ENCODE measurements at regions not wholly inside any gene's neighbourhood (a gene's known extent, or its start where the extent isn't known, plus 50 kb on each side); places are given as distances from the start of the nearest gene placed in this dataset.
A peak's percentile ranks its signal among the peaks of the same experiment; 100 is the strongest.

GRCh38 chr18:68623342-68623741 lies 91.6 kb downstream of the TMX3 start:
- peak; percentile 35 for DNase-seq

- DNase-seq: no peak
These were observed 103.6 kb downstream of the TMX3 start for GRCh38 chr18:68611311-68611710.

- no peak for DNase-seq
These were observed 105.9 kb downstream of the TMX3 start for GRCh38 chr18:68608851-68609490.

DNA sequence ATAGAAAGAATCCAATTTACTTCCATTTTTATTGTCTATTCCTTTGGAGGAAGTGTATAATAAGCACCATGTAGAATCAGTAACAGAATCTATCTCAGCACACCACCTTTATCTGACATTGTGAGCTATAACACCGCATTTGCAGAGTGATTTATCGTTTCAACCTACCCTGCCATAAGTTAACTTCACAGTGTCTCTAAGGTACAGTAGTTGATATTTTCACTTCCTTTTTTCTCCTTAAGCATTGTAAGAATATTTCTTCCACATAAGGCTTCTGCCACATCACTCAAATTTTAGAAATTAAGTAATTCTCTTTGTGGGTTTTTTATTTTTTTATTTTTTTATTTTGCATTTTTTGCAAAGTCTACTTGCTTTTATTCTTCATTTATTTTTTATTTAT lies 107.1 kb downstream of the TMX3 start:
- no peak for DNase-seq

- no peak for DNase-seq
These were observed 110.7 kb downstream of the TMX3 start for GRCh38 chr18:68604256-68604655.

DNA sequence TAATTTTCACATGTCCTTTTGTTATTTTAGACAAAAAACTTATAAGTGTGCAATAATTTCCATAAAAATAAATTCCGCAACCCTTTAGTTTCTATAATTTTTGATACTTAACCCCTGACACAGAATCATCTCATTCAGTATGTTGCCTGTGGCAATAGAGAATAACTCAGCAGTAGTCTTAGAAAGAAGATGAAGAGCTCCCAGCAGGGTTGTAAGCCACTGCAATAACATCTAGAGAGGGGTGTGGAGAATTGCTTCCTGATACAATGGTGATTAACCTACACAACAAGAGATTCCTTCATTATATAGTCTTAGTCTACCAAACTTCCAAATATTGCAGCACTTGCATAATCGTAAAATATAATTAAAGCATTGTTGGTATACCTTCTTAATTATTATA lies 118.9 kb downstream of the TMX3 start:
- no peak for DNase-seq

GRCh38 chr18:68588169-68588568 lies 126.7 kb downstream of the TMX3 start:
- DNase-seq: no peak

- no peak for DNase-seq
These were observed 131.2 kb downstream of the TMX3 start for GRCh38 chr18:68583685-68584084.

DNA sequence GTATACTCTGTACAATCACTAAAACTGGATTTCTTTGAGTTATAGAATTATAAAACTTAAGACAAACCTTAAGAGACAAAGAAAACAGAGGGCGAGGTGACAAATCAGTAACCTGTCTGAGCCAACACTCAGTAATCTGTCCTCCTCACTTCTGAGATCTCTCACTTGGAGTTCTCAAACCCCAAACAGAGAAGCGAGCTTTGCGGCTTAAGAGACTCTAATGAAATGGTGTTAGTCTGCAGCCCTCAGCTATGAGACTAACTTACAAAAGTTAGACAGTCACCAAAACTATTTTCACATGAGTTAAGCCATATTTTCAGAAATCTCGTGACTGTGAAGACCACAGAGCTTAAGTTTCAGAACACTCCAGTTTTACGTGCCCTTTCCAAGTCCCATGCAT lies 140.6 kb downstream of the TMX3 start:
- no peak for DNase-seq

DNA sequence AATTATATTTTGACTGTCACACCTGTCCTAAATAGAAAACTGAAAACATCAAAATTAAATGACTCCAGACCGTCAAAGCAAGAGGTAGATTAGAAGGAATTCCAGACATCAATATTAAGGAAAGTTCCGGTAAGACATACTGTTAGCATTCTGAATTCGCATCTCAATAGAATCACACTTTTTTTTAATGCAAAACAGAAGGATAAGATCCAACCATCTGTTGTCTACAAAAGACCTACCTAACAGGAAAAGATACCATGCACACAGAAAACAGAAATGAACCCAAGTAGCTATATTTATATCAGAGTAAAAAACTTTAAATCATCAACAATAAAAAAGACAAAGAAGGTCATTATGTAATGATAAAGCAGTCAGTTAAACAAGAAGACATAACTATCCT lies 145.0 kb downstream of the TMX3 start:
- DNase-seq: no peak

- no peak for DNase-seq
These were observed 146.3 kb downstream of the TMX3 start for GRCh38 chr18:68568364-68569155.

DNA sequence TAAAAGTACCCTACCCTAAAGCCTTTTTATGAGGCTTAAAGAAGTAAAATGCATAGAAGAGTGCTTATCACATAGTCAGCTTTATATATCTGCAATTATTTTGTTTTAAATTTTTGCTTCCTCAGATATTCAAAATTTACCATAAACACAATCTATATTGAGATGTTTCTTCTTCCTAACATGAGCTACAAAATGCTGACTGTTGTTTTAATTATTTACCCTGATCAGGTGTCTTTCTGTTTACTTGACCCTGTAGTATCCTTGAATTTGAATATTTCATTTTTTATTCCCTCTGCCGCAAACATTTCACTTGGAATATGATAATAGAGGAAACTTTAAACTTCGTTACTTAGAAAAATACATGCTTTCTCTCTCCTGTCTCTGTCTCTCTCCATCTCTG lies 147.9 kb downstream of the TMX3 start:
- no peak for DNase-seq

- no peak for DNase-seq
These were observed 149.9 kb downstream of the TMX3 start for GRCh38 chr18:68564961-68565360.

DNA sequence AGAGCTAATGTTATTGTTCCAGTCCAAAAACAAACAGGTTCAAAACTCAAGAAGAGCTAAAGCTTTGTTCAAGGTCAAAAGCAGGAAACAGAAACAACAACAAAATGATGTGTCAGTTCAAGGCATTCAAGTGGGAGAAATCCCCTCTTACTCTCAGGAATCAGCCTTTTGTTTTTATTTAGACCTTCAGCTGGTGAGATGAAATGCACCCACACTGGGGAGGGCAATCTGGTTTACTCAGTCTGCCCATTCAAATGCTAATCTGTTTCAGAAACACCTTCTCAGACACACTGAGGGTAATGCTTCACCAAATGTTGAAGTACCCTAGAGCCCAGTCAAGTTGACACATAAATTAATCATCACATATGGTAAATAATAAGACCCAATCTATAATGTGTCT lies 150.6 kb downstream of the TMX3 start:
- DNase-seq: no peak

DNA sequence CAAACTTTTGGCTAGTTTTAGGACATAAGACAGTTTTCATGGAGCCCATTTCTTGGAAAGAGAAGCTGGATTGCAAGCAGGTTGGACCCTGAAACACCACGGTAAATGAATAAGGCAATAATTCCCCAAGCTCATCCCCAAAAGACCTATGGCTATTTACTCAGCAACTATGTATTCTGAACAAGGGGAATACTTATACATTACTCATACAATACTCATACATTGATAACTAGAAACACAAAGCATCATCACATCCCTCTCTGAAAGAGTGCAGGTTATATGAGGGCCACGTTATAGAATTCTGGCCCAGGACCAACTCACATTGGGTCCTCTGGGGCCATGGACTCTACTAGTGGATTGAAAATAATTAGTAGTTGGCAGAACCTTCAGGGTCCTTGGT lies 154.8 kb downstream of the TMX3 start:
- DNase-seq: no peak

DNA sequence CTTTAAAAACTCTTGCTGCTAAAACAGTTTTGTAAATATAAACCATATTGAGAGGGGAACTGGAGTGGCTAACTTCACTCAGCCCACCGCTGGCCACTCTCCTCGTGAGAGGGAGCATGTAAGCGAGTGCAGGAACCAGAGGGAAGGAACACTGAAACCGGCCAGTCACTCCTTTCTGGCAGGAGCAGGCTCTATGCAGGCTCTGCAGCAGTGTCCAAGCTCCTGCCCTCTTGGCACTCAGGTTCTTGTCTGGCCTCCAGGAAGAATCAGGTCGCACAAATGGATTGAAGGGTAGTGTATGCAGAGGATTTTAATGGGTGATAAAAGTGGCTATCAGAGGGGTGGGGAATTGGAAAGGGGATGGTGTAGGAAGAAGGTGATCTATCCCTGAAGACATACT lies 157.7 kb downstream of the TMX3 start:
- DNase-seq: no peak

DNA sequence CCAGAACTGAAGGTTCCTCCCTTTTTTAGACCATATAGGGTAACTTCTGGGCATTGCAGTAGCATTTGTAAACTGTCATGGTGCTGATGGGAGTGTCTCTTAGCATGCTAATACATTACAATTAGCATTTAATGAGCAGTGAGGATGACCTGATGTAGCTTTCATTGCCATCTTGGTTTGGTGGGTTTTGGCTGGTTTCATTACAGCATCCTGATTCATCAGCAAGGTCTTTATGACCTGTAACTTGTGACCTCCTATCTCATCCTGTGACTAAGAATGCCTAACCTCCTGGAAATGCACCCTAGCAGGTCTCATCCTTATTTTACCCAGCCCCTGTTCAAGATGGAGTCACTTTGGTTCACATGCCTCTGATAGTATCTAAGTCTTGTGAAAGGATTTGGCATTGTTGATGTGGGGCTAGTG lies 159.0 kb downstream of the TMX3 start:
- peak; percentile 2 for DNase-seq

- no peak for DNase-seq
These were observed 165.7 kb downstream of the TMX3 start for GRCh38 chr18:68548904-68549870.

GRCh38 chr18:68543344-68543743 lies 171.6 kb downstream of the TMX3 start:
- DNase-seq: no peak

GRCh38 chr18:68542846-68543245 lies 172.1 kb downstream of the TMX3 start:
- DNase-seq: no peak

DNA sequence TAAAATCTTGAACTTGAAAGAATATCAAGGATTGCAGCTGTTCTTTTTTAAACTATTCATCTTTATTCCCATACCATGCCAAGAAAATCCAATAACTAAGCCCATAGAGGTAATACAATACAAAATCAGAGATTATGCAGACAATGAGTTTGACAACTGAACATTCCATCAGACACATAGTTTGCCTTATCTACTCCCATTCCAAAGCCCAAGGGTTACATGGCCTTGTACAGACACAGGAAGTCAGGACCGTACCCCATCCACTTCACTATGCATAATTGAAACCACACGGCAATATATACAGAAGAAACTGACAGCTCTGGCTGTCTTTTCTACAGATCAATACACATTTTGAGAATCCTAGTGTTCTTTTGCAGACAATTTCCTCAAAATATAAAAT lies 181.3 kb downstream of the TMX3 start:
- no peak for DNase-seq

DNA sequence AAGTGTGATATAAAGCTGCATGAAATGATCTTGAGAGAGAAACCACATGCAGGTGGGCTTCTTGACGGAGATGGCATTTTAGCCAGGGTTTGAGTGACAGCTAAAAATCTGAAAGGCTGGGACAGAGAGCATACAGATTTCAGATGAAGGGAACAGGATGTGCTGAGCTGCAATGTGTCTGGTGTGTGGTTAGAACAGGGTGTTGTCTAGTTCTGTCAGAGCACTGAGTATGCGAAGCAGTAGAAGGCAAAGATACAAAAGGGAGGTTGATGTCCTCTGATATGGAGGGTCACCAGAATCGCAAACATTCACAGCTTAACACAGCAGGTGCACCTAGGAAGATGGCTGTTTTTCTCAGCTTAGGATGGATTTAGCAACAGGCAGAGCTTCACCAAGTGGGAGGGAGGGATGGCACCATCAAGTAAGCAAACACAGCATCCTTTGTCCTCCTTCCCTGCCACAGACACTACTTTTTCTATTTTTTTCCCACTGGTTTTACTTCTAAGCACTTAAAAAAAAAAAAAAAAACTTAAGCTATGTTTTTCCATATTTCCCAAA lies 182.5 kb downstream of the TMX3 start:
- DNase-seq: no peak

DNA sequence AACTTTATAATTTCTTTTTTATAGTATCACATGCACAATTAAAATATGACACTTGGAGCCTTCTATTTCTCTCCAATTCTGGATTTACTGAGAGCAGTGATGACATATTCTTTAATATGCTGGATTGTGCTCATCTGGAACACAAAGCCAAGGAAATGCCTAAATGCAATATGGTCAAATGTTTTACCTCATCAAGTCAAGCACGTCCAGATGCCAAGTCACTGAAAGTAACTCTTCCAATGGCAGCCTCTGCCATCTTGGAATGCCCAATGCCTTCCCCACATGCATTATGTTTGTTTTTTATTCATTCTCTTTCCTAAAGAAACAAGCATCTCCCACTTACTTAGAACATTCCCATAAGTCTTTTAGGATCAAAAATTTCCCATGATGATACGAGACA lies 189.8 kb downstream of the TMX3 start:
- no peak for DNase-seq

Measured in activated CD4-positive, alpha-beta T cell treated with anti-CD3 and anti-CD28 coated beads, Interleukin-10, Interleukin-2, amounts not matched to agents 100 ng/mL and 50 ng/mL, durations not matched to agents 16 hours and 8 hours (primary cell).